ENCODE measurements at regions not wholly inside any gene's neighbourhood (a gene's known extent, or its start where the extent isn't known, plus 50 kb on each side); places are given as distances from the start of the nearest gene placed in this dataset.

- TF ChIP-seq ARNTL (CRISPR knock-in tag; IDR thresholded peaks at IDR 0.05; ENCODE audit: borderline replicate concordance, low read depth) = no peak
- no peak for TF ChIP-seq GLIS3 (CRISPR knock-in tag; IDR thresholded peaks at IDR 0.05)
- TF ChIP-seq, protein P1, sequence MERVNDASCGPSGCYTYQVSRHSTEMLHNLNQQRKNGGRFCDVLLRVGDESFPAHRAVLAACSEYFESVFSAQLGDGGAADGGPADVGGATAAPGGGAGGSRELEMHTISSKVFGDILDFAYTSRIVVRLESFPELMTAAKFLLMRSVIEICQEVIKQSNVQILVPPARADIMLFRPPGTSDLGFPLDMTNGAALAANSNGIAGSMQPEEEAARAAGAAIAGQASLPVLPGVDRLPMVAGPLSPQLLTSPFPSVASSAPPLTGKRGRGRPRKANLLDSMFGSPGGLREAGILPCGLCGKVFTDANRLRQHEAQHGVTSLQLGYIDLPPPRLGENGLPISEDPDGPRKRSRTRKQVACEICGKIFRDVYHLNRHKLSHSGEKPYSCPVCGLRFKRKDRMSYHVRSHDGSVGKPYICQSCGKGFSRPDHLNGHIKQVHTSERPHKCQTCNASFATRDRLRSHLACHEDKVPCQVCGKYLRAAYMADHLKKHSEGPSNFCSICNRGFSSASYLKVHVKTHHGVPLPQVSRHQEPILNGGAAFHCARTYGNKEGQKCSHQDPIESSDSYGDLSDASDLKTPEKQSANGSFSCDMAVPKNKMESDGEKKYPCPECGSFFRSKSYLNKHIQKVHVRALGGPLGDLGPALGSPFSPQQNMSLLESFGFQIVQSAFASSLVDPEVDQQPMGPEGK (CRISPR knock-in tag; IDR thresholded peaks at IDR 0.05; ENCODE audit: borderline replicate concordance) = no peak
- TF ChIP-seq ISL1 (CRISPR knock-in tag; IDR thresholded peaks at IDR 0.05) = no peak
- no peak for TF ChIP-seq ZNF565 (CRISPR knock-in tag; conservative IDR thresholded peaks at IDR 0.05; ENCODE audit: low read depth)
- no peak for TF ChIP-seq CSDC2 (CRISPR knock-in tag; IDR thresholded peaks at IDR 0.05)
- no peak for TF ChIP-seq ZFP3 (CRISPR knock-in tag; IDR thresholded peaks at IDR 0.05)
- TF ChIP-seq, protein P2, sequence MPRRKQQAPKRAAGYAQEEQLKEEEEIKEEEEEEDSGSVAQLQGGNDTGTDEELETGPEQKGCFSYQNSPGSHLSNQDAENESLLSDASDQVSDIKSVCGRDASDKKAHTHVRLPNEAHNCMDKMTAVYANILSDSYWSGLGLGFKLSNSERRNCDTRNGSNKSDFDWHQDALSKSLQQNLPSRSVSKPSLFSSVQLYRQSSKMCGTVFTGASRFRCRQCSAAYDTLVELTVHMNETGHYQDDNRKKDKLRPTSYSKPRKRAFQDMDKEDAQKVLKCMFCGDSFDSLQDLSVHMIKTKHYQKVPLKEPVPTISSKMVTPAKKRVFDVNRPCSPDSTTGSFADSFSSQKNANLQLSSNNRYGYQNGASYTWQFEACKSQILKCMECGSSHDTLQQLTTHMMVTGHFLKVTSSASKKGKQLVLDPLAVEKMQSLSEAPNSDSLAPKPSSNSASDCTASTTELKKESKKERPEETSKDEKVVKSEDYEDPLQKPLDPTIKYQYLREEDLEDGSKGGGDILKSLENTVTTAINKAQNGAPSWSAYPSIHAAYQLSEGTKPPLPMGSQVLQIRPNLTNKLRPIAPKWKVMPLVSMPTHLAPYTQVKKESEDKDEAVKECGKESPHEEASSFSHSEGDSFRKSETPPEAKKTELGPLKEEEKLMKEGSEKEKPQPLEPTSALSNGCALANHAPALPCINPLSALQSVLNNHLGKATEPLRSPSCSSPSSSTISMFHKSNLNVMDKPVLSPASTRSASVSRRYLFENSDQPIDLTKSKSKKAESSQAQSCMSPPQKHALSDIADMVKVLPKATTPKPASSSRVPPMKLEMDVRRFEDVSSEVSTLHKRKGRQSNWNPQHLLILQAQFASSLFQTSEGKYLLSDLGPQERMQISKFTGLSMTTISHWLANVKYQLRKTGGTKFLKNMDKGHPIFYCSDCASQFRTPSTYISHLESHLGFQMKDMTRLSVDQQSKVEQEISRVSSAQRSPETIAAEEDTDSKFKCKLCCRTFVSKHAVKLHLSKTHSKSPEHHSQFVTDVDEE (CRISPR knock-in tag; IDR thresholded peaks at IDR 0.05) = no peak
- no peak for TF ChIP-seq ZNF70 (CRISPR knock-in tag; IDR thresholded peaks at IDR 0.05)
Observed at GRCh38 chr2:59856391-59856790, 697.1 kb downstream of the BCL11A start.
